ENCODE measurements at regions not wholly inside any gene's neighbourhood (a gene's known extent, or its start where the extent isn't known, plus 50 kb on each side); places are given as distances from the start of the nearest gene placed in this dataset.
"Not testable (repeated sequence)": the region's sequence is repeated elsewhere in the genome, so short reads cannot be mapped to it uniquely, and the experiment has no call there.

DNA sequence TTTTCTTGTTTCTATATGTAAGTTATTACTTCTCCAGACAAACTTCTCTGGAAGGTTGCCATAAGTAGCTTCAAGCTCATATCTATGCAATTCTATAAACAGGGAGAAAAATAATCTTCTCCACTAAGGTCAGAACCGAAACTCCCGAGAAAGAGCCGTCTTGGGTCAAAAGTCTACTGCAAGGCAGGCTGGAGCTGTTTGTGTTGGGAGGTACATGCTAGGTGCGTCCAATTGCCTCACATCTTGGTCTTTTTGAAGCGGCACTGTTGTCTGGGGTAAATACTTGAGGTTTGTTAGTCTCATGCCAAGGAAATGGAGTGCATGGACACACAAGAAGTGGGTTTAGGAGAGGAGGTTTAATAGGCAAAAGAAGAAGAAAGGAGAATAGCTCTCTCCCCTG, 674.7 kb upstream of the TMEM132C start:
- H3K4me1 ChIP-seq (ENCODE audit: insufficient read depth, low read length) = peaks cover 46% of the 10 kb centered on the region
- no peaks in the 10 kb centered on the region; the same call in 1 of the 2 replicates for H3K9me3 ChIP-seq (ENCODE audit: control insufficient read depth, insufficient read depth, low read length)
- H3K9ac ChIP-seq (ENCODE audit: low read depth, low read length) = no peak overlapping the region
- no peaks in the 10 kb centered on the region for H3K36me3 ChIP-seq (ENCODE audit: insufficient read depth, low read length)

DNA sequence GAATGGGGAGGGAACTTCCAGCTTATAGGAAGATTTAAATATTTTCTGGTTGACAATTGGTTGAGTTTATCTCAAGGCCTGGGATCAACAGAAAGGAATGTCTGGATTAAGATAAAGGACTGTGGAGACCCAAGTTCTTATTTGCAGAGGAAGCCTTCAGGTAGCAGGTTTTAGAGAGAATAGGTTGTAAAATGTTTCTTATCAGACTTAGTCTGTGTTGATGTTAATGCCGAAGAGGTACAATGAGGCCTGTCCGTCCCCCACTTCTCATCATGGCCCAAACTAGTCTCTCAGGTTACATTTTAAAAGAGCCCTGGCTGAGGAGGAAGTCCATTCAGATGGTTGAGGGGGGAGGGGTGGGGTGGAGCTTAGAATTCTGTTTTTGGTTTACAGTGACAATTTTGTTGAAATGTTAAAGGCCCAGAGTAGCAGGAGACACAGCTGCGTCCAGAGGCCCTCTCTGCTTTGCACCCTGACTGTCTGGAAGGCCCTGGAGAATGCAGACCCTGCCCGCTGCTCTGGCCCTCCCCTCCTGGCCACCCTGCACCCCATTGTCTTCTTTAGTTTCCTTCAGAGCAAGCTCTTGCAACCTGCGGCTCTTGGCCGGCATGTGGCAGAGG, 672.5 kb upstream of the TMEM132C start:
- Histone ChIP-seq H3K4me1 (ENCODE audit: insufficient read depth, low read length) (peaks cover 31% of the 10 kb centered on the region), H3K9ac (ENCODE audit: low read depth, low read length) (no peak overlapping the region), H3K9me3 (ENCODE audit: control insufficient read depth, insufficient read depth, low read length) (no peaks in the 10 kb centered on the region; the same call in 1 of the 2 replicates), H3K36me3 (ENCODE audit: insufficient read depth, low read length) (no peaks in the 10 kb centered on the region)

DNA sequence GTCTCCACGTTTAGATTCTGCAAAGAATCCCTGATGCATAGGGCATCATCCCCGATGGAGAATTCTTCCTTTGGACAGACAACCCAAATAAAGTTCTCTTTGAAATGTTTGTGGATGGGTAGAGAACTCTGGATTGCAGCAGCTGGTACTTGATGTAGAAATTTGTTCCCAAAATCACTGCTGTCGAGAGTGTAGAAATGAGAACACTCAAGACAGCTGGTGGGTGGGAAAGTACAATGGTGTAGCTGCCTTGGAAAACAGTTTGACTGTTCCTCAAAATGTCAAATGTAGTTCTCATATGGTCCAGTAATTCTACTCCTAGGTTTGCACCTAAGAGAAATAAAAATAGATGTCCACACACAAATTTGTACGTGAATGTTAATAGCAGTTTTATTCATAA, 671.5 kb upstream of the TMEM132C start:
- no peak overlapping the region for H3K9ac ChIP-seq (ENCODE audit: low read depth, low read length)
- no peaks in the 10 kb centered on the region for H3K36me3 ChIP-seq (ENCODE audit: insufficient read depth, low read length)
- no peaks in the 10 kb centered on the region; the same call in 1 of the 2 replicates for H3K9me3 ChIP-seq (ENCODE audit: control insufficient read depth, insufficient read depth, low read length)
- peaks cover 31% of the 10 kb centered on the region for H3K4me1 ChIP-seq (ENCODE audit: insufficient read depth, low read length)

DNA sequence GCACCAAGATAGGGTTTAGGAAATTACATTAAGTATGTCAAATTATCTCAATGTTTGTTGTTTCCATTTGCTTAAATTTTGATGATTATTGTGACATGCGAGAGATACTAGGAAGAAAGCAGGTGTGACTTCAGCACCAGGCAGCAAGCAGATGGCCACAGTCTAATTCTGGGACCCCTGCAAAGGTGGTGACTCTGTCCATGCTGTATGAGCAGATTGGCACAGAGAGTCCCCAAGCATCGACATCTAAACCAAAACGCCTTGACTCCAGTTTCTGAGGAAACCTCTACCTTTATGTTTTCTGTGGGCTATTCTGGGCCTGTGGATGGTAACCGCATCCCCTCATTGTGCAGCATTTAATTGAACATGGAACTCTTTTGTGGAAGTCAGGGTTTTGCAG, 670.1 kb upstream of the TMEM132C start:
- Histone ChIP-seq H3K9me3 (ENCODE audit: control insufficient read depth, insufficient read depth, low read length) (no peaks in the 10 kb centered on the region; the same call in 1 of the 2 replicates), H3K4me1 (ENCODE audit: insufficient read depth, low read length) (peaks cover 26% of the 10 kb centered on the region), H3K9ac (ENCODE audit: low read depth, low read length) (no peak overlapping the region), H3K36me3 (ENCODE audit: insufficient read depth, low read length) (no peaks in the 10 kb centered on the region)

DNA sequence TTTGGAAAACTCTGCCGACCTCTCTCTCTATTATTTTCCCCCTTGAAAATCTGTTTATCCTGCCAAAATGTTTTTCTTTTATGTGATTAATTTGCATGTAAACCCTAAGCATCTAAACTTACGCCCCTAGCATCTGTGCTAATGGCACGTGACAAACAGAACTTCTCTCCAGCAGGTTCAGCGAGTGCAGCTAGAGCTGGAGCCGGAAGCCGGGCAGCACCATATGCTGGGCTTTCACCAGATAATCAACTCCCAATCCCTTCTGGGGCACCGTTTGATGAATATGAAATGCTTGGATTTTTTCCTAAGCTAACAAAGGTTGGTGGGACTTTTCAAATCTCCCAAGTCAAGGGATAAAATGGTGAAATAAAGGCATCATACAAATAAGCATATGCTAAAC, 667.5 kb upstream of the TMEM132C start:
- H3K9me3 ChIP-seq (ENCODE audit: control insufficient read depth, insufficient read depth, low read length) = no peaks in the 10 kb centered on the region
- H3K36me3 ChIP-seq (ENCODE audit: insufficient read depth, low read length) = no peaks in the 10 kb centered on the region
- H3K9ac ChIP-seq (ENCODE audit: low read depth, low read length) = no peak overlapping the region
- H3K4me1 ChIP-seq (ENCODE audit: insufficient read depth, low read length) = peaks cover 11% of the 10 kb centered on the region

DNA sequence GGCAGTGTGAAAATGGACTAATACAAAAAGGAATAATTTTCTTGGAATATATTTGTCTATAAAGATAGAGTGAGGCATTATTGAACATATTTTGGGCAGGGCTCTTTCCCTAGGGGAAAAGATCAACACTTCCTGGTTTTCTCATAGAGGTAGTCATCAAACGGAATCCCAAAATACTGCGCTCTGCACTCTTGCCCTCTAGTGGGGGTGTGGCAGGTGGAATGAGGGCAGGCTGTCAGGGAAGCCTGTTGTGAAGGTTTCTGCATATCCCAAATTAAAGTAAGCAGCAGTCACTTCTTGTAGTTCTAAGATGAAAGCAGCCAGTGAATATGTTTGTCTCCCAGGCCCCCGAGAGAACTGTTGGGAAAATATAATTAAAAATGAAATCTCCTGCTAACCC, 666.8 kb upstream of the TMEM132C start:
- H3K9ac ChIP-seq (ENCODE audit: low read depth, low read length) = no peak overlapping the region
- H3K4me1 ChIP-seq (ENCODE audit: insufficient read depth, low read length) = peaks cover 4% of the 10 kb centered on the region; the same call in 1 of the 2 replicates
- H3K9me3 ChIP-seq (ENCODE audit: control insufficient read depth, insufficient read depth, low read length) = no peaks in the 10 kb centered on the region
- H3K36me3 ChIP-seq (ENCODE audit: insufficient read depth, low read length) = no peaks in the 10 kb centered on the region

DNA sequence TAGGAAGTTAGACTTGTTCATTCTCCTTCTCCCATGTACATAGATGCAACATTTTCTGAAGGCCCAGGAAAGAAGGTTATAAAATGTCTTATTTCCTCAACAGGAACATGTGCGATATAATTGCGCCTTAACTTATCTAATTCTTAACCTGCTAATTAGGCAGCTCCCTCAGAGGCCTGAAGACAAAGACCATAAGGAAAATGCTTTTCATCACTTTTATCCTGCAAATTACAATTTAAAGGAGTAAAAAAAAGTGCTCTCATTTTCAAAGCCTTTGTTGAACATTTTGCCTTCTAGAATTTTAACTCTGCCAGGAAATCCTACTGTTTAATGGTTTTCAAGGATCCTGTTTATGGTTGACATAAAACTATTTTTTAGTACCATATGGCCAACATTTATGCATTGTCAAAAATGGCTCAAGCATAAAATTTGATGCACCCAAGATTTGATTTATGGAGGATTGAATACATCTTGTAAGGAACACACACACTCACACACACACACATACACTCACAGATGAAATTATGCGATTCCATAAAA, 660.4 kb upstream of the TMEM132C start:
- Histone ChIP-seq H3K36me3 (ENCODE audit: insufficient read depth, low read length) (no peaks in the 10 kb centered on the region), H3K9ac (ENCODE audit: low read depth, low read length) (no peak overlapping the region), H3K4me1 (ENCODE audit: insufficient read depth, low read length) (peaks cover 12% of the 10 kb centered on the region; the same call in 1 of the 2 replicates), H3K9me3 (ENCODE audit: control insufficient read depth, insufficient read depth, low read length) (no peaks in the 10 kb centered on the region)

DNA sequence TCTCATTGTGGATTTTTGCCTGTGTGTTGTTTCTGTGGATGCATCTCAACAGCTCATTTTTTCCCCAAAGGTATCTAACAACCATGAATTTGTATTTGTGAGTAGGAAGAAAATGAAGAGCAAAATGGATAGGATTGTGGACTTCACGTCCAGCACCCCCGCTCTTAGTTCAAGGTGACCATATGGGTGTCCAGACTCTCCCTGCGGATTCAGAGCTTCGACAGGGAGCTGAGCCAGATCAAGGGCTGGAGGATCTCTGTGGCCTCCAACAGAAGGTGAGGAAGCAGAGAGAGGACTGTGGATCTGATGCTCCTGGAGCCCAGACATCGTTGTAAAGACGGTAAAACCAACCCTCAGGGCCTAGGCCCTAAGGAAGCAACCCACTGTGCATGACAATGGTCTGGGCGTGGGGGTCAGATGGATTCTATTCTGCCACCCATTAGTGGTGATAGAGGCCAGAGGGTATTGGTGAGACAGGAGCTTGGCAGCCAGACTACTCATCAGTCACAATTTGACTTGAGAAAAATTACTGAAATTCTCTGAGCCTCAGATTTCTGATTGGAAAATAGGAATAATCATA, 659.7 kb upstream of the TMEM132C start:
- Histone ChIP-seq H3K9ac (ENCODE audit: low read depth, low read length) (no peak overlapping the region), H3K9me3 (ENCODE audit: control insufficient read depth, insufficient read depth, low read length) (no peaks in the 10 kb centered on the region), H3K36me3 (ENCODE audit: insufficient read depth, low read length) (no peaks in the 10 kb centered on the region), H3K4me1 (ENCODE audit: insufficient read depth, low read length) (peaks cover 12% of the 10 kb centered on the region; the same call in 1 of the 2 replicates)

DNA sequence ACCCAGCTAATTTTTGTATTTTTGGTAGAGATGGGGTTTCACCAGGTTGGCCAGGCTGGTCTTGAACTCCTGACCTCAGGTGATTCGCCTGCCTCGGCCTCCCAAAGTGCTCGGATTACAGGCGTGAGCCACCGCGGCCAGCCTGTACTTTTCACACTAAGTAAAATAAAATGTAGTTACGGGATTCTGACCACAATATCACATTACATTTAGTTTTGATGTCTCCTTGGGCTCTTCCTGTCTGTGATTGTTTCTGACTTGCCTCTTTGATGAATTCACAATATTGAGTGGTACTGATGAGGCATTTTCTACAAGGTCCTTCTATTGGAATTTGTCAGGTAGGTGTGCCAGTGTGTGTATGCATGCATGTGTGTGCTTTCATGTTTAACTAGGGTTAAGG, 658.6 kb upstream of the TMEM132C start:
- H3K36me3 ChIP-seq (ENCODE audit: insufficient read depth, low read length); H3K9ac ChIP-seq (ENCODE audit: low read depth, low read length); H3K9me3 ChIP-seq (ENCODE audit: control insufficient read depth, insufficient read depth, low read length): not testable (repeated sequence)
- peaks cover 12% of the 10 kb centered on the region; the same call in 1 of the 2 replicates for H3K4me1 ChIP-seq (ENCODE audit: insufficient read depth, low read length)

DNA sequence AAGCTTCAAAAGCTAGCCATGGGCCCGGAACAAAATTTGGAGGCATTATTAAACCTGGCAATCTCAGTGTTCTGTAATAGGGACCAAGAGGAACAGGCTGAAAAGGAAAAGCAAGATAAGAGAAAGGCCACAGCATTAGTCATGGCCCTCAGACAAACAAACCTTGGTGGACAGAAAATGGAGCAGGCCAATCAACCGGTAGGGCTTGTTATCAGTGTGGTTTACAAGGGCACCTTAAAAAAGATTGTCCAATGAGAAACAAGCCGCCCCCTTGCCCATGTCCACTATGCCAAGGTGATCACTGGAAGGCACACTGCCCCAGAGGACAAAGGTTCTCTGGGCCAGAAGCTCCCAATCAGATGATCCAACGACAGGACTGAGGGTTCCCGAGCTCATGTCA, 653.9 kb upstream of the TMEM132C start:
- Histone ChIP-seq H3K4me1 (ENCODE audit: insufficient read depth, low read length) (no peaks in the 10 kb centered on the region), H3K9me3 (ENCODE audit: control insufficient read depth, insufficient read depth, low read length) (no peaks in the 10 kb centered on the region), H3K9ac (ENCODE audit: low read depth, low read length) (no peak overlapping the region), H3K36me3 (ENCODE audit: insufficient read depth, low read length) (no peaks in the 10 kb centered on the region)

DNA sequence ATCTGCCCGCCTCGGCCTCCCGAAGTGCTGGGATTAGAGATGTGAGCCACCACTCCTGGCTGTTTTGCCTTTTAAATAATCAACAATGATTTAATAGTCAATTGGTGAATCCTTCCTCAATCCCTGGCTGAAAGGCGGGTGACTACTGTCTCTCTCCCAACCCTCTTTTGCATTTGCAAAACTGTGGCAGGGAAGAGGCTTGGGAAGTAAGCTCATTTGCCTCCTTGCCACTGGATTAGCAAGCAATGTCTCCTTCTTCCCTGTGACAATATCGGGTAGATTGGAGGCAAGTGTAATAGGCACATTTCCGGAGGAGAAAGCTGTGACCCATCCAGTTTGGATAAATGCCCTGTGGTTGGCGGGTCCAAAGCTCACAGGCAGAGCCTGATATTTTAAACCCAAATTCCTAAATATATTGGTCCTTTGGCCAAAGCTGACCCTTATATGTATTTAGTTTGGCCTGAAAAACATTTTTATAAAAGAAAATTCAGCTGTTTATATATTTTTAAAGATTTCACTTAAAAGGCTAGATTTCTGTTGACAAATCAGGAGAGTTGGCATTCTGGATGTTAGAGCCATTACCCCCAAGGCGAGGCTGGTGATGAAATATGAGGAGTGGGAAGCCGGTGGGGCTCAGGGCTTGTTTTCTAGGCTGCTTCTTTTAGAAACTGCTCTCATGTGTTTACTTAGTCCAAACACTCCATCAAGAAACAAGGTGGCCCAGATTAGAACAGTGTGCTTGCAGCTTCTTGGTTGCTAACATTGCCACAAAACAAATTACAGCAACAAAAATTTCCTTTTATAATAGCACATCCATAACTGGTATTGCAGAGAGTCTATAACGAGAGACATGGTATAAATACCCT, 646.9 kb upstream of the TMEM132C start:
- H3K36me3 ChIP-seq (ENCODE audit: insufficient read depth, low read length) = no peaks in the 10 kb centered on the region
- H3K4me1 ChIP-seq (ENCODE audit: insufficient read depth, low read length) = no peaks in the 10 kb centered on the region
- no peaks in the 10 kb centered on the region for H3K9me3 ChIP-seq (ENCODE audit: control insufficient read depth, insufficient read depth, low read length)
- no peak overlapping the region for H3K9ac ChIP-seq (ENCODE audit: low read depth, low read length)

DNA sequence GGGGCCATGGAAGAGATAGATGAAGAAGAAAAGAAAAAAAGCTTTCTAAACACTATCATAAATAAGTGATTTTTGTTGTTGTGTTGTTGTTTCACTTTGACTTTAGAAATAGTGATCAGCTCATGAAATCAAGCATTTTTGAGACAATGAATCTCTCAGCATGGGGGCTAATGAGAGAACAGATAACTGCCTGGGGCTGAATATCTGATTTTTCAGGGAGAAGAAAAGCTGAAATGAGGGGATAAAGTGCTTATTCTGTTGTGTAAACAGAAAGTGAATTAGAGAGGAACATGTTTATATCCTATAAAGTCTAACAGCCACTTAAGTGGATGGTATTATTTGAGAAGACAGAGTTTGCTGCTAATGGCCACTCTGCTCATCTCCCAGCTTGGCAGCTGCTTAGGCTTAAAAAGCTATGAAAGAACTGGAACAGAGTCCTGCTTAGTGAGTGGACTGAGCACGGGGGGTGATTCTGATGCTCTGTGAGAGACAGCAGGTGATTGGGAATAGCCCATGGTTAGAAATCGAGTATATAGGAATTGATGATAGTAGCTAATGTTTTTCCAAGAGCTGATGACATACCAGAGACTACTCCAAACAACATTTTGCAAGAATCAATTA, 646.1 kb upstream of the TMEM132C start:
- H3K9me3 ChIP-seq (ENCODE audit: control insufficient read depth, insufficient read depth, low read length) = no peaks in the 10 kb centered on the region
- H3K4me1 ChIP-seq (ENCODE audit: insufficient read depth, low read length) = no peaks in the 10 kb centered on the region
- no peak overlapping the region for H3K9ac ChIP-seq (ENCODE audit: low read depth, low read length)
- H3K36me3 ChIP-seq (ENCODE audit: insufficient read depth, low read length) = no peaks in the 10 kb centered on the region

DNA sequence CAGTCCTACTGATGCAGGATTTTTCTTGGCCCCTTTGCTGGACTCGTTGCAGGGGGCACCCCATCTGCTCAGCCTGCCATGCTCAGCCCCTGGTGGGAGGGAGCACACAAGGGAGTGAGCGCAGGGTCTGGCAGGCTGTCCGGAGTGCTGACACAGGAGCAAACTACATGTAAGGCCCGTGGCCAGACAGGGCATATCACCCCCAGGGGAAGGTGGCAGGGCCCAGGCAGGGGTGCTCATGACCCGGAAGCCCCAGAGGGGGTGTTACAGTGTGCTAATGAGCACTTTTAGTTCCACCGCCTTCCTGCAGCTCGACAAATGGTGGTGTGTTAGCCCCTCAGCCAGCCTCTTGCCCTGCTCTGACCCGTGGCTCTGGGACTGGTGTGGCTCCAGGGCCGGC, 645.6 kb upstream of the TMEM132C start:
- Histone ChIP-seq H3K36me3 (ENCODE audit: insufficient read depth, low read length) (no peaks in the 10 kb centered on the region), H3K4me1 (ENCODE audit: insufficient read depth, low read length) (no peaks in the 10 kb centered on the region), H3K9me3 (ENCODE audit: control insufficient read depth, insufficient read depth, low read length) (no peaks in the 10 kb centered on the region), H3K9ac (ENCODE audit: low read depth, low read length) (no peak overlapping the region)

DNA sequence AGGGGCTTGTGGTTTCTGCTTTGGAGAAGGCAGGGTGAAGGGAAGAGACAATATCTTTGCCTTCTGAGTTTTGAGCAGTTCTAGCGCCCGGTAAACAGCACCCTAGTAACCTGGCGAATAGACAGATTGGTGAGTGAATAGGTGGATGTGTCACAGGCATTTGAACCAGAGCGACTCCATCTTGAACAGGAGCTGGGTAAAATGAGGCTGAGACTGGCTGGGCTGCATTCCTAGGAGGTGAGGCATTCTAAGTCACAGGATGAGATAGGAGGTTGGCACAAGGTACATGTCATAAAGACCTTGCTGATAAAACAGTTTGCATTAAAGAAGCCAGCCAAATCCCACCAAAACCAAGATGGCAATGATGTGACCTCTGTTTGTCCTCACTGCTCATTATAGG, 643.6 kb upstream of the TMEM132C start:
- no peaks in the 10 kb centered on the region for H3K9me3 ChIP-seq (ENCODE audit: control insufficient read depth, insufficient read depth, low read length)
- no peak overlapping the region for H3K9ac ChIP-seq (ENCODE audit: low read depth, low read length)
- H3K4me1 ChIP-seq (ENCODE audit: insufficient read depth, low read length) = no peaks in the 10 kb centered on the region
- H3K36me3 ChIP-seq (ENCODE audit: insufficient read depth, low read length) = no peaks in the 10 kb centered on the region

All from ES-I3 (cell line).